ENCODE measurements at regions not wholly inside any gene's neighbourhood (a gene's known extent, or its start where the extent isn't known, plus 50 kb on each side); places are given as distances from the start of the nearest gene placed in this dataset.

- H3K27ac ChIP-seq (ENCODE audit: extremely low read depth, low read depth, low read length): no peak overlapping the region
- H3K36me3 ChIP-seq (ENCODE audit: control insufficient read depth in 2 of 2, insufficient read depth in 1 of 2, low read length in 2 of 2): no peaks in the 10 kb centered on the region
- no peaks in the 10 kb centered on the region for H3K4me1 ChIP-seq (ENCODE audit: control insufficient read depth, insufficient read depth, low read length)
- no peaks in the 10 kb centered on the region for H3K9me3 ChIP-seq (ENCODE audit: control insufficient read depth, insufficient read depth, low read depth, low read length)
- ChIA-PET POLR2A (no interaction called here), CTCF (no interaction called here)
- no peak overlapping the region for H3K4me3 ChIP-seq (ENCODE audit: low read depth, low read length)
- TF ChIP-seq ZSCAN16 (tag by site-specific recombination; IDR thresholded peaks at IDR 0.05) (no peak), ZNF488 (tag by site-specific recombination; IDR thresholded peaks at IDR 0.05) (no peak), ZNF768 (tag by site-specific recombination; IDR thresholded peaks at IDR 0.05) (no peak), CTCF (tag by site-specific recombination; IDR thresholded peaks at IDR 0.05) (no peak), KLF17 (tag by site-specific recombination; IDR thresholded peaks at IDR 0.05) (no peak), ZNF785 (tag by site-specific recombination; IDR thresholded peaks at IDR 0.05) (no peak), MYNN (tag by site-specific recombination; IDR thresholded peaks at IDR 0.05; ENCODE audit: borderline replicate concordance) (no peak), ZNF18 (tag by site-specific recombination; IDR thresholded peaks at IDR 0.05) (no peak)
These were observed 283.7 kb upstream of the BRINP1 start for GRCh38 chr9:119652931-119653330.

GRCh38 chr9:119649205-119649604 is 280.0 kb upstream of the BRINP1 start:
- H3K4me3 ChIP-seq (ENCODE audit: low read depth, low read length): no peak overlapping the region
- H3K4me1 ChIP-seq (ENCODE audit: control insufficient read depth, insufficient read depth, low read length): no peaks in the 10 kb centered on the region
- no peak overlapping the region for H3K27ac ChIP-seq (ENCODE audit: extremely low read depth, low read depth, low read length)
- ChIA-PET CTCF (interaction anchor here (0.6 kb wide), 1 partner anchor 311 kb away, joined by 3 read pairs; no protein-coding TSS in a partner anchor), POLR2A (no interaction called here)
- no peaks in the 10 kb centered on the region for H3K9me3 ChIP-seq (ENCODE audit: control insufficient read depth, insufficient read depth, low read depth, low read length)
- TF ChIP-seq INSM2 (tag by site-specific recombination; IDR thresholded peaks at IDR 0.05) (no peak), ZNF626 (tag by site-specific recombination; IDR thresholded peaks at IDR 0.05) (no peak), ZNF510 (tag by site-specific recombination; IDR thresholded peaks at IDR 0.05; ENCODE audit: insufficient replicate concordance) (peak; percentile 94)
- no peaks in the 10 kb centered on the region for H3K36me3 ChIP-seq (ENCODE audit: control insufficient read depth in 2 of 2, insufficient read depth in 1 of 2, low read length in 2 of 2)

- H3K4me1 ChIP-seq (ENCODE audit: control insufficient read depth, insufficient read depth, low read length): no peaks in the 10 kb centered on the region
- ChIA-PET POLR2A (no interaction called here), CTCF (no interaction called here)
- H3K4me3 ChIP-seq (ENCODE audit: low read depth, low read length): no peak overlapping the region
- no peaks in the 10 kb centered on the region for H3K9me3 ChIP-seq (ENCODE audit: control insufficient read depth, insufficient read depth, low read depth, low read length)
- H3K27ac ChIP-seq (ENCODE audit: extremely low read depth, low read depth, low read length): no peak overlapping the region
- no peaks in the 10 kb centered on the region for H3K36me3 ChIP-seq (ENCODE audit: control insufficient read depth in 2 of 2, insufficient read depth in 1 of 2, low read length in 2 of 2)
- peak; percentile 64; the same call in 1 of the 2 replicates for TF ChIP-seq REST (tag by site-specific recombination; IDR thresholded peaks at IDR 0.05)
- no peak for TF ChIP-seq ZNF354C (tag by site-specific recombination; IDR thresholded peaks at IDR 0.05; ENCODE audit: borderline replicate concordance, low read depth)
- TF ChIP-seq HIC1 (tag by site-specific recombination; IDR thresholded peaks at IDR 0.05): no peak
- TF ChIP-seq ZNF221 (tag by site-specific recombination; IDR thresholded peaks at IDR 0.05; ENCODE audit: borderline replicate concordance): no peak
These were observed 270.2 kb upstream of the BRINP1 start for GRCh38 chr9:119639287-119639955.

Measured in HEK293 (cell line).